Panc1 (cell line): ENCODE measurements at regions not wholly inside any gene's neighbourhood (a gene's known extent, or its start where the extent isn't known, plus 50 kb on each side); places are given as distances from the start of the nearest gene placed in this dataset.

Source experiments
- POLR2AphosphoS5 ChIP-seq: IDR thresholded peaks from 2 replicates; pipeline ENCODE4 v1.6.1; 2012; ENCODE audit warnings: mild to moderate bottlenecking, low read depth, low read length, moderate library complexity
- SIN3A ChIP-seq: IDR thresholded peaks from 2 replicates; pipeline ENCODE4 v1.6.1; 2012; ENCODE audit warnings: low read depth, mild to moderate bottlenecking, low read length, moderate library complexity, borderline replicate concordance; ENCODE audit not compliant: insufficient read depth
- TF ChIP-seq, protein P1 (sequence below): fragments of 450-650 bp; IDR thresholded peaks from 2 replicates; pipeline ENCODE4 v1.5.1; 2017; ENCODE audit warnings: mild to moderate bottlenecking

DNA sequence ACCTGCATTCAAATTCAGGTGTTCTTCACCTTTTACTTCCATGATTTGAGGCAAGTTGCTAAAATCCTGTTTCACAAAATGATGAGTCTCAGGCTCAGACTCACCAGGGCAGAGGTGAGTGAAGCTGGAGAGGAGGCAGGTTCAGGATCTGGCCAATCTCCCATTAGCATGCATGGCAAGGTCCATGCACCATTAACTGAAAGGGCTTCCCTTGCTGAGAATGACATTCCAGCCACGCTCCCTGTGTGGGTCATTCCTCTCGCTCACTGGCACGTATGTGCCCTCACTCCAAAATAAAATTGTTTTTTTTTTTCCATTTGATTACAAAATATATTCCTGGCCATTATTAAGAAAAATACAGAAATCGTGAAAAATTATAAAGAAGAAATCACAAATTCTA lies 257.6 kb downstream of the C12orf75 start:
- TF ChIP-seq, protein P1, sequence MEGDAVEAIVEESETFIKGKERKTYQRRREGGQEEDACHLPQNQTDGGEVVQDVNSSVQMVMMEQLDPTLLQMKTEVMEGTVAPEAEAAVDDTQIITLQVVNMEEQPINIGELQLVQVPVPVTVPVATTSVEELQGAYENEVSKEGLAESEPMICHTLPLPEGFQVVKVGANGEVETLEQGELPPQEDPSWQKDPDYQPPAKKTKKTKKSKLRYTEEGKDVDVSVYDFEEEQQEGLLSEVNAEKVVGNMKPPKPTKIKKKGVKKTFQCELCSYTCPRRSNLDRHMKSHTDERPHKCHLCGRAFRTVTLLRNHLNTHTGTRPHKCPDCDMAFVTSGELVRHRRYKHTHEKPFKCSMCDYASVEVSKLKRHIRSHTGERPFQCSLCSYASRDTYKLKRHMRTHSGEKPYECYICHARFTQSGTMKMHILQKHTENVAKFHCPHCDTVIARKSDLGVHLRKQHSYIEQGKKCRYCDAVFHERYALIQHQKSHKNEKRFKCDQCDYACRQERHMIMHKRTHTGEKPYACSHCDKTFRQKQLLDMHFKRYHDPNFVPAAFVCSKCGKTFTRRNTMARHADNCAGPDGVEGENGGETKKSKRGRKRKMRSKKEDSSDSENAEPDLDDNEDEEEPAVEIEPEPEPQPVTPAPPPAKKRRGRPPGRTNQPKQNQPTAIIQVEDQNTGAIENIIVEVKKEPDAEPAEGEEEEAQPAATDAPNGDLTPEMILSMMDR, result no peak
- no peak for TF ChIP-seq POLR2AphosphoS5
- TF ChIP-seq SIN3A, result no peak
